C4-2B (cell line): ENCODE measurements at regions not wholly inside any gene's neighbourhood (a gene's known extent, or its start where the extent isn't known, plus 50 kb on each side); places are given as distances from the start of the nearest gene placed in this dataset.

ENCODE experiments used
- ZFX ChIP-seq: fragments of 450-650 bp; IDR thresholded peaks from 2 replicates; pipeline ENCODE4 v1.6.1; 2017
- TF ChIP-seq, protein P1 (sequence below): fragments of 450-650 bp; conservative IDR thresholded peaks from 2 replicates; pipeline ENCODE4 v1.5.1; 2017; ENCODE audit warnings: mild to moderate bottlenecking

DNA sequence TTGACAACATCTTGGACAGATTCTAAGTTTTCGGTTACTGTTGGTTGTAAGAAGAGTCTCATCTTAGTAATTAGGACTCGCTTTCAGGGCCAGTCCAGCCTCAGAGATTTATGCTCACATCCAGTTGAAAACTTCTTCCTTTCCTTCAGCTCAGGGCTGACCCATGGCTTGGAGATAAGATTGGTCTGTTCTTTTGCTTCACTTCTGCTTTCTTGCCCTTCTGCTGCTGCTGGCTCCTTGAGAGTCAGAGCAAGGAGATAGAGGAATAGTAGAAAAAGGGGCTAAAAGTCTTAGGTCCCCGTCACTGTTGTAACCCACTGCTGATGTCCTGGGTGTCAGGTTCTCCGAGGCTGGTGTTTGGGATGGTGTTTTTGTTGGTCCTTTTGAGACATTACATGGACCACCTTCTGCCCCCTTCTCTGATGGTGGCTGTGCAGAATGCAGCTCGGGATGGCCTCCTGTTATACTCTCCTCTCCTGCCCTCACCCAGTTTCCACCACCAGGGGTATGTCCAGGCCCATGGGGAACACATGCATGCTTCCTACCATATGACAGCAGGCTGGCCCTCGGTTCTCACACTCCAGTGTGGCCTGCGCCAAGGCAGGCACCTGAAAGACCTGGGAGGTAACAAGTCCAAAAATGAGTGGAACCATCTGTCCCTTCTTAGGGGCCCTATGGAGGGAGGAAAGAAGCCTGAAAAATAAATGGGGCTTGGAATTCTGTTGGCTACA is 67.8 kb upstream of the PCBD1 start:
- TF ChIP-seq, protein P1, sequence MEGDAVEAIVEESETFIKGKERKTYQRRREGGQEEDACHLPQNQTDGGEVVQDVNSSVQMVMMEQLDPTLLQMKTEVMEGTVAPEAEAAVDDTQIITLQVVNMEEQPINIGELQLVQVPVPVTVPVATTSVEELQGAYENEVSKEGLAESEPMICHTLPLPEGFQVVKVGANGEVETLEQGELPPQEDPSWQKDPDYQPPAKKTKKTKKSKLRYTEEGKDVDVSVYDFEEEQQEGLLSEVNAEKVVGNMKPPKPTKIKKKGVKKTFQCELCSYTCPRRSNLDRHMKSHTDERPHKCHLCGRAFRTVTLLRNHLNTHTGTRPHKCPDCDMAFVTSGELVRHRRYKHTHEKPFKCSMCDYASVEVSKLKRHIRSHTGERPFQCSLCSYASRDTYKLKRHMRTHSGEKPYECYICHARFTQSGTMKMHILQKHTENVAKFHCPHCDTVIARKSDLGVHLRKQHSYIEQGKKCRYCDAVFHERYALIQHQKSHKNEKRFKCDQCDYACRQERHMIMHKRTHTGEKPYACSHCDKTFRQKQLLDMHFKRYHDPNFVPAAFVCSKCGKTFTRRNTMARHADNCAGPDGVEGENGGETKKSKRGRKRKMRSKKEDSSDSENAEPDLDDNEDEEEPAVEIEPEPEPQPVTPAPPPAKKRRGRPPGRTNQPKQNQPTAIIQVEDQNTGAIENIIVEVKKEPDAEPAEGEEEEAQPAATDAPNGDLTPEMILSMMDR, result no peak
- no peak for TF ChIP-seq ZFX
